OCI-LY7 (cell line): ENCODE measurements at regions not wholly inside any gene's neighbourhood (a gene's known extent, or its start where the extent isn't known, plus 50 kb on each side); places are given as distances from the start of the nearest gene placed in this dataset.

Source experiments
- CTCF ChIP-seq: fragments of 200-600 bp; sonication (generic); conservative IDR thresholded peaks from 2 replicates; pipeline ENCODE4 v1.5.1; 2014; ENCODE audit warnings: mild to moderate bottlenecking, antibody characterized with exemption, low read length, moderate library complexity, mixed read lengths
- EZH2phosphoT487 ChIP-seq: fragments of 200-600 bp; sonication (generic); IDR thresholded peaks from 2 replicates; pipeline ENCODE4 v1.6.1; 2018; ENCODE audit warnings: low read depth, borderline replicate concordance, mild to moderate bottlenecking, mixed run types, antibody characterized with exemption, low read length, moderate library complexity, mixed read lengths

GRCh38 chr10:55873485-55873884, 487.6 kb downstream of the ZWINT start:
- TF ChIP-seq CTCF (no peak), EZH2phosphoT487 (no peak)
